DMS114 treated with DMSO at 0.1 percent for 48 hours (cell line): ENCODE measurements at regions not wholly inside any gene's neighbourhood (a gene's known extent, or its start where the extent isn't known, plus 50 kb on each side); places are given as distances from the start of the nearest gene placed in this dataset.
"Not testable (repeated sequence)": the region's sequence is repeated elsewhere in the genome, so short reads cannot be mapped to it uniquely, and the experiment has no call there.

Experiments
- DNase-seq: peaks from one replicate; lab custom pipeline; 2025; ENCODE audit not compliant: unreplicated experiment; lab: John Stamatoyannopoulos, UW

DNA sequence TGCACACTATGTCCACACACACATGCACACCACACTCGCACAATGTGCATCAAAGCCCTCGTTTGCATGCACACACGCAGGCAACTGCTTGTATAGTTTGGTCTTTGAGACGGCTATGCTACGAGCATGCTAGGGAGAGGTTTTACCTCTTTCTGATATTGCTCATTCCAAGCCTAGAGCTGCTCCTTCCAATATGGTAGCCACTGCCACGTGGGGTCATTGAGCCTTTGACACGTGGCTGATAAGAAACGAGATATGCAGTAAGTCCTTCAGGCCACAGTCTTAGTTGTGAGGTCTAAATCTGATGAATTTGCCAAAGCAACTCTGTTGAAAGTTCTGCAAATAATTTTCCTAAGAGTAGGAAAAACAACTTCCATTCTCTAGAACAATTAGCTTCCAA is 204.4 kb downstream of the KLF6 start:
- DNase-seq = no peak

DNA sequence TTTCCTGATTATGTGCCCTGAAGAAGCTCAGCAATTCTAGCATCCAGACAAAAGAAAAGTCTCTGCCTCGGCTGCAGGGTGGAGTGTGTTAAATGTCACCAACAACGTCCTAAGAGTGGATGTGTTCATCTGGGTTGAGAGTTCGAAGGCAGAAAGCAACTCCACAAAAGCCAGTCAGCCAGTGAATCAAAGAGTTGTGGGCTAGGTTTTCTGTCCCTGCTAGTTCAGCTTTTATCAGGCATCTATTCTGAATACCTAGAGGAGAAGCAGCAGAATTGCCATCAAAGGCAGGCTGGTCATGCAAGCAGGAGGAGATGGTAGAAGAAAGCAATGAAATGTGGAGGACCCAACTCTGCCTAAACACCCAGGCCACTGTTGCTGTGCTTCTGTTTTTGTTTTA is 205.2 kb downstream of the KLF6 start:
- DNase-seq = no peak

DNA sequence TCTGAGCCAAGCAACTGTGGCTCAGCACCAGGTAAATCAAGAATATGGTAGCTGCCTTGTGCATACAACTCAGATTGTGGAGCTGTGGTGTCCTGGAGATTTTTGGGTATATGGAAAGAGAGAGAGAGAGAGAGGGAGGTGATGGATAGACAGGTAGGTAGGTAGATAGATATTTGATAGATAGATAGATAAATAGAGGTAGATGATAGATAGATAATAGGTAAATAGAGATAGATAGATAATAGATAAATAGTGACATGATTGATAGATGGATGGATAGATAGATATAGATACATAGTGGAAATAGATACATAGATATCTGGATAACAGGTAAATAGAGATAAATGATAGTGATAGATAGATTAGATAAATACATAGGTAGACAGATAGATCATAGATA is 206.3 kb downstream of the KLF6 start:
- no peak for DNase-seq

DNA sequence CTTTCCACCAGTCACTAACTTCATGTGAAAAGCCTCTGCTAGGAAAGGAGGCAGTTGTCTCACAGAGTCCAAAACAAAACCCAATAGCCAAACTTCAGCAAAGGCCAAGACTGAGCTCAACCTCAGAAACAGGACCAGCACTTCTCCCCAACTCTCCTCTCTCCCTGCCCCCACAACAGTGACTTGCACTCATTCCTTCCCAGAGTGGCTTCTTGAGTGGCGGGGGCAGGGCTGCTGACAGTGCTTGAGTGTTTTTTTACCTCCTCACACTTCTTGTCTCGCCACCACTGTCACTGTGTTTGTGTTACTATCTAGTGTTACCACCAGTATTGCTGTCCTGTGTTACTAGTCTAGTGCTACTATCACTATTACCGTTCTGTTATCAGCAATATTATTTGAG is 206.8 kb downstream of the KLF6 start:
- DNase-seq = no peak

DNA sequence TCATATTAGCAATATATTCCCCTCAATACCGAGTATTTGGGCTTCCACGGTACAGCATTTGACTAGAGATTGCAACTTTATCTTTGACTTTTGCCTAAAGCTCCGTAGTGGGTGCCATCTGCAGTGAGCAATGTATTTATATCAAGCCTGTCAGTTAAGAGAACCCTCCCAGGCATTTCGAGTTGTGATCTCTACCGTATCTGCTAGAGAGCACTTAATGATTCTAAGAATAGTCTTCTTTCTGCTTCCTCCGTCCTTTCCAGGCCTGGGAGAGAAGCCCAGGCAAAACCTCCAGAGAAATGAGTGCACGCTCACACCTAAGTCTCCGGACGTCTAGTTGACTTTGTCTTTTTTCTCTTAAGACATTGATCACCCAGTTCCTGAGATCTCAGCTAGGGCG is 210.6 kb downstream of the KLF6 start:
- no peak for DNase-seq

DNA sequence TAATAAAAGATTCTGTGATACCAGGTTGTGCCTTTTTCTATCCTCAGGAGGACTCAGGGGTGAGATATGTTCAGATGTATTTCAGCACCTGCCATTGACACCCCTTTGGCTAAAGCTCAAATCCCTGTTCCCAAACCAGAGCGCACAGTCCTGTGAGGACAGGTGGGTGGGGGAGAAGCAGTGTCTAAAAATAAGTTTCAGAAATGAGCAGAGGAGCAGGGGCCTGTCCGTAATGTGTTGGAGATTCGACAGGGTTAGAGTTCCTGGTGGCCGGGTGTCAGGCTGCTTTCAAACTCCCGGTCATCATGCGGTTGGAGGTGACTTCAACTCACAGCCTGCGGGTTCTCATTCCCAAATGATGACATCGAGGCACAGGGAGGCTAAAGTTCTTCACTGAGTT is 211.5 kb downstream of the KLF6 start:
- DNase-seq = no peak

DNA sequence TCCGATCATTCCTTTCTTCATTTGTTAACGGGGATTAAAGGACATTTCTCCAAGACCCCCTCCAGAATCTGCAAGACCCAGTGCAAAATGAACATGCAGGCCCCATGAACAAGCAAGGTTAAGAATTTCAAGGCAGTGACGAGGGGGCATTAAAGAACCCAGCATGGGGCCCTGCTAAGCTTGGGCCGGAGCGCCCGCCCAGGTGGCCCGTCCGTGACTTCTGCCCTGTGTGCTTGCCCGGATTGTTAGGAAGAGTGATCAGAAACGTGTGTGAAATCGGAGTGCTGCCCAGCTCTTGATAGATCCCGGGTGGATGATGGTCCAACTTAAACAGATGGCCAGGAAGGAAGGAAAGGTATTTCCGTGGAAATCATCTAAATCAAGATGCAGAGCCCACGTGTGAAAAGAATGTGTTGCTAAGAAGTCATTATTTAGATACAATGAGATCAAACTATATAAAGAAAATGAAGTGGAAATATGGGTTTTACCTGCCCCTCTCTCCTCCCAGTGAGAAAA is 213.6 kb downstream of the KLF6 start:
- no peak for DNase-seq

DNA sequence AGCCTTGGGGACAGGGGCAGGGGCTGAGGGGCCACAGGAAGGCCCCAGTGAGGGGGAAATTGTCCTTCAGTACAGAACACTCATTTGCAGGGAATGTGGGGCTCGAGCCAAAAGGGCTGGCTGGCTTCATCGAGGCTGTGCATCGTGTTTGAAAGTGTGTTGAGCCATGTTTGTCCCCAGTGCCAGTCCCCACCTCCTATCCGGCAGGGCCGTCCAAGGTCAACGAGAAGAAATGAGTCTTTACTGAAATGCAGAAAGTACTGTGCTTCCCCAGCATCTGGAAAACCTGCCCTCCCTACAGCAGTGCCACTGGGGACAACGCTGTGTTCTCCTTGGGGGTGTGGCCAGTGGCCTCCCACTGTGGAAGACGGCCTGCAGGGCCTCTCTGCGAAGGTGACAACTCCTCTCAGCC is 214.1 kb downstream of the KLF6 start:
- no peak for DNase-seq

DNA sequence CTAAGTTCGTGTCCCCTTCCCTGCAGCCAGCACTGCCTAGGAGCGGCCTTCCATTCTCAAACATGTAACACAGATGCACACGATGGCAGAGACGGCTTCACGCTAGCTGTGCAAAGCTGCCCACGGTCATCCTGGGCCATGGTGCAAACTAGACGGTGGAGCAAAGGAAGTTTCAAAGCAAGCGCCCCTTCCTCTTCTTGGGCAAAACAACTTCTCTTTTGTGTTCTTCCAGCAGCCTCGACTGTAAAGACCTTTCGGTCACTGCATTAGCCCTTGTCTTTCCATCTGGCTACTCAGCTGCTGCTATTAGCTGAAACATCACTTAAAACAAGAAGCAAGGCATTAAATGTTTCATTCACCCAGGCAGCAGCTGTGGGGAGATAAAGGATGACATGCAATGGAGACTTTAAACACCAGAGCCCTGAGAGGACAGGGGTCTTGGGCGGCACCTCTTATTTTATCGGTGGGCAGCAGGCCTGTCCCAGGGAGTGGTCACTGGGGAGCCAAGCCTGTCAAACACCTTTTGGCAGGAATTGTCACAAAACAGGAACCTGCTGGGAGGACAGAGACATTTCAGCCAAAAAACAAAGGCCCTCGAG is 214.8 kb downstream of the KLF6 start:
- no peak for DNase-seq

DNA sequence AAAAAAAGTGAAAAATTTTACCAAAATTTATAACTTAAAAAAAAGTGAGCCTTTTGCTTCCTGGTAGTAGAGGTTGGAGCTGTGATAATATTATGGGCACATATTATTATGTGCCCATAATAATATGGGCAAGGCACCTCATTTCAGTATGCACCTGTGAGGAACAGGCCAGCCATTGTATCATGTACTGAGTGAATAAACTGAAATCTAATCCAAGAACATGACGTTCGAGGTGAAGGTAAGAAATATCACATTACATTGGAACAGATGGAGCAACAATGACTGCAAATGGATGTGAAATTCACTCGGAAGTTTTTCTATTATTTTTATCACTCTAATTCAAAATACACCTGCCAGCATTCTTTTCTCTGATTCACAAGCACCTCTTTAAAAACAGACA is 216.0 kb downstream of the KLF6 start:
- DNase-seq = no peak

DNA sequence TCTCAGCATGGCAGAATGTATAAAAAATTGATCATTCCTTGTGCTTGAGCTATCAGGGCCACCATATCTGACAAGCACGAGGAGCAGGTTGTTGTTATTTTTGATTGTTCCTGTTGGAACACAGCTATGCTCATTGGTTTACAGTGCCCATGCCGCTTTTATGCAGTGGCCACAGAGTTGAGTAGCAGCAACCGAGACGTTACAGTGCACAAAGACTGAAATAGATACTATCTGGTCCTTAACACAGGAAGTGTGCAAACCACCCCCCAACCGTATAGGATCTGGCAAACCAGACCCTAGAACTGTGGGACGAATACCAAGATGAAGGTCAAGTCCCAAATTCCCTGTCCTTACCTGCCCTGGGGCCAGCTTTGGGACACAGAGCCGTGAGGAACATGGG is 216.6 kb downstream of the KLF6 start:
- no peak for DNase-seq

DNA sequence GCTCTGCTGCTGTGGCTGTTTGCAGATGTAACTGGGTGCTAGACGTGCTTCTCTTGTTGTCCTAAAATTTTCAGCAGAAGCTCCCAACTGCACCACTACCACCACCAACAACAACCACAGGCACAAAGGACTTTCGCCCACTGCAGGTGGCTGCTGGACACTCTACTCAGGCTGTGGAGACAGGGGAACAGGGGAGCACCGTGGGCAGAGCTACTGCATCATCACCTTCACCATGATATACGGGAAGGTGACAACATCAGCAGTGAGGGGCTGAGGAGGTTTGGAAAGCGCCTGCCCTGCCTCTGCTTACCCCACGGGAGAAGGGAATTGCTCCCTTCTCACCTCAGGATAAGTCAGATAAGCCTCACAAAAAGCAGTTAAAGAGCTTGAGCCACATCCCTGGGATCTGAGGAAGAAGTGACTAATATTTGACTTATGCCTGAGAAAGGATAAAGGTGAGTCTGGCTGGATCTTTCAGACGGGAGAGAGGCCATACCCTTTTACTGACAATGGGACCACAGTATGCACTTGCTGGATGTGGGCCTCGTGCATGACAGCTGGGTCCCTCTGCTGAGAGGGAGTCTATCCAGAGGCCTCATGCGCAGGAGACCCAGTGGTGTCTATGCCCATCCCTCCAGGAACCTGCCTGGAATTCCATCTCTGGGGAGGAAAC is 217.6 kb downstream of the KLF6 start:
- DNase-seq = no peak

DNA sequence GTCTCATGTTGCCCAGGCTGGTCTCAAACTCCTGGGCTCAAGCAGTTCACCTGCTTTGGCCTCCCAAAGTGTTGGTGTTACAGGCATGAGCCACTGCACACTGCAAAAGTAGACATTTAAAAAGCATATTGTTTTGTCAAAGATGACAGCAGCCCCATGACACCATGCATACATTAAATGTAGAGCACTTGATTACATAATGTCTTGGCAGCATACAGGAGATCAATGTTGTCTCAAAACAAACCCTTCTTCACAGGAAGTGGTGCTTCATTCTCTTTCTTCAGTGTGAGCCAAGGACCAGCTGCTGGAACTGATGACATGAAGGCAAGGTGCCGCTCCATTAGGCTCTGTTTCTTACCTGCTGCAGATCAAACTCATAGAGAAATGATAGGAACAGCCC is 218.4 kb downstream of the KLF6 start:
- DNase-seq = no peak

DNA sequence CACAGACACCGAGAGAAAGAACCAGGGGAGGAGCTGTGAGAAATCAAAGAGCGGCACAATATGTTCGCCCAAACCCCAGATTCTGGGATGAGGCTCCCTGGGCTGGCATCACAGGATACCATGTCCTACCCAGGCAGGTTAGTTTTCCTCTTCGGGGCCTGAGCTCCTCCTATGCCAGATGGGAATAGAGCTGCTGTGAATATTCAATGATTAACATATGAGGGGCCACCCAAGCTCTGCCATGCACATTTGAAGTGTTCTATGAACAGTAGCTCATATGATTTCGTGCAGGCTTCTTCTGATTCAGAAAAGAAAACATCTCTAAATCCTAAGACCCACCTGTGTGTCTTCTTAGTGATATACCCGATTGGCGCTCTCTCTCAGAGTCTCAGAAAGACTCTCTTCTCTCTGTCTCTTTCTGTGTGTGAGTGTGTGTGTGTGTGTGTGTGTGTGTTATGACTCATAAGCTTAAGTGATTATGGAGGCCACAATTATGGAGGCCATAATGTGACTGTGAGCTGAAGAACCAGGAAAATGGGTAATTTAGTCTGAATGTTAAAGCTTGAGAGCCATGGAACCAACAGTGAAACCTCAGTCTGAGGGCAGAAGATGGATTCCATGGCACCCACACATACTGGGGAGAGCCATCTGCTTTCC is 220.5 kb downstream of the KLF6 start:
- no peak for DNase-seq

DNA sequence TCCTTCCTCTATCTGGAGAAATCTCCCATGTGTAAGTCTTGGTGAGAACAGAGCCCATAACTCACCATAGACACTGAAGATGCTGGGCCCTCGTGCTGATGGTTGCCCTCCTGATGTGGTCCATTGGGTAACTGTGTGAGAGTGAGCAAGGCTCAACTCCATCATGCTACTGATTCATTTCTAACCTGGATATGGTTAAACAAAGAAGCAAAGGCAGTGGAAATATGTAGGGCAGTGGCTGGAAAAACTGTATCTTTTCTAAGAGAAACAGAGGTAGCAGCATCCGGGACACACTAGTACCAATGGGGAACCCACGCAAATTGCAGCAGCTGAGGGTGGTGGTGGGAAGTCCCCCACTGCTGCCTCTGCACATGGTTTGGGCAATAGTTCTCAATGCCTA is 221.7 kb downstream of the KLF6 start:
- no peak for DNase-seq

DNA sequence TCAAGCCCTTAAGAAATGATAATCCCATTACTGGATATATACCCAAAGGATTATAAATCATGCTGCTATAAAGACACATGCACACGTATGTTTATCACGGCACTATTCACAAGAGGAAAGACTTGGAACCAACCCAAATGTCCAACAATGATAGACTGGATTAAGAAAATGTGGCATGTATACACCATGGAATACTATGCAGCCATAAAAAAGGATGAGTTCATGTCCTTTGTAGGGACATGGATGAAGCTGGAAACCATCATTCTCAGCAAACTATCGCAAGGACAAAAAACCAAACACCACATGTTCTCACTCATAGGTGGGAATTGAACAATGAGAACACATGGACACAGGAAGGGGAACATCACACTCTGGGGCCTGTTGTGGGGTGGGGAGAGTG is 224.4 kb downstream of the KLF6 start:
- DNase-seq = not testable (repeated sequence)

DNA sequence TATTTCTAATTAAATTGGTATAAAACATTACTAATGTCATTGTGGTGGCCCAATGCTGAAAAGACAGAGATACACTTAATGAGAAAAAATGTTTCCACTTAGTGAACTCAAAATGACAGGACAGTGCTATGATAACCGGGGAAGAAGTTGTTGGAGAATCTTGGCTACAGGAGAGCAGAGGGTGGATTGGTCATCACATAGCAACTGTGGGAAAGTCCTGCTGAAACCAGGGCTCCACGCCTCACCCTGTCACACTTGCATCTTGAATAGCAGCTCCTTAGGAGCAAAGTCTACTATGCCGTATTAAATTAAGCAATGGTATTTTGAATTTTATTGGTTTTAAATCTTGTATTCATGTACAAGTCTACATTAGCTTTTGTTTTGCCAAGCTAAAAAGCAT is 225.5 kb downstream of the KLF6 start:
- no peak for DNase-seq

DNA sequence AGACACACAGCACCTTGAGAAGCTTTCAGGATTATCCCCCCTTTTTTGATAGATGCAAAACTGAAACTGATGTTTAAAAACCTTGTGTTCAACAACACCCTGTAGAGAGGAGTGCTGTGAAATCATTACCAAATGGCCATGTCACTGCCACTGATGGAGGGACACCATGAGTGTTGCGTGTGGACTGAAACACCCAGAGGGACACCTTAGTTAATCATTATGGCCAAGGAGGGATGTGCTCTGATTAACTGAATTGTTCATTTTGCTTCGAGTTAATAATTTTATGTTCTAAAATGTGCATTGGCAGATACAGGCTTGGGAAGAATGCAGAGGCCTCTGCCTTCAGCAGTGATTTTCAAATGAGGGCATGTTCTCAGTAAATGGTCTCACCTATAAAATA is 226.0 kb downstream of the KLF6 start:
- no peak for DNase-seq

DNA sequence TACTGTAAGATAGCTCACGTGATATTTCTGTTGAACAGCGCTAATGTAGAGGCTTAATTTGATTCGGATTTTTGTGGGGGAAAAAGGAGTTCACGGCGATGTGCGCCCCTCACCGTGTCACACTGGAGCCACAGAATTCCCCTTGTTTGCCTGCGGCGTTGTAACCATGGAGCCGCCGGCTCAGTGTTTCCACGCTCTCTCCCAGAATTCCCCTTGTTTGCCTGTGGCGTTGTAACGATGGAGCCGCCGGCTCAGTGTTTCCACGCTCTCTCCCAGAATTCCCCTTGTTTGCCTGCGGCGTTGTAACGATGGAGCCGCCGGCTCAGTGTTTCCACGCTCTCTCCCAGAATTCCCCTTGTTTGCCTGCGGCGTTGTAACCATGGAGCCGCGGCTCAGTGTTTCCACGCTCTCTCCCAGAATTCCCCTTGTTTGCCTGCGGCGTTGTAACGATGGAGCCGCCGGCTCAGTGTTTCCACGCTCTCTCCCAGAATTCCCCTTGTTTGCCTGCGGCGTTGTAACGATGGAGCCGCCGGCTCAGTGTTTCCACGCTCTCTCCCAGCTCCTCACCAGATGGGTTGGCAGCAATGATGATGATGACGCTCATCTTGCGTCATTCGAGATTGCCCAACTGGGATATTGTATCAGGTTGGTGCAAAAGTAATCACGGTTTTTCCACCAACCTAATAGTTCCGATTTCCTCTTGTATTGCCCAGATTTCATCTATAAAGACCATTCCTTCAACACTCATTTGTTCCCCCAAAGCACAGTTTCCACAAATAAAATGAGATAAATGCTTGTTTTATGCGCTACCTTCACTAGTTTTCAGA is 228.6 kb downstream of the KLF6 start:
- not testable (repeated sequence) for DNase-seq

DNA sequence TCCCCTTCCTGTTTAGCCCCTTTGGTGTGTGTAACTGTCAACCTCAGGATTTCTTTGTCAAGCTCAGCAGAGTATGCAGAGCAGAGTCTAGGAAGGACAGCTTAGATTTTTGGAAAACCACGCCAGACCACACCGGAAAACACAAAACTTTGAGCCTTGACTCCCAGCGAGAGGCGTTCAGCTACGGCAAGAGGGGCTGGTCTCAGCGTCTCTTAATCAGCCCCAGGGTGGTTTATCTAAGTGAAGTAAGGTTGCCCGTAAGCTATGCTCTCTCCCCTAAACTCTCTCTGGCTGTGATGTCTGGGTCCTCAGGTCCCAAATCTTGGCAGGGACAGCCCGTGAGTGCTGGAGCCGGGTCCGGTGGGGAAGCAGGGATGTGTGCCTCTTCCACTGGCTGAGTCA is 230.9 kb downstream of the KLF6 start:
- no peak for DNase-seq

DNA sequence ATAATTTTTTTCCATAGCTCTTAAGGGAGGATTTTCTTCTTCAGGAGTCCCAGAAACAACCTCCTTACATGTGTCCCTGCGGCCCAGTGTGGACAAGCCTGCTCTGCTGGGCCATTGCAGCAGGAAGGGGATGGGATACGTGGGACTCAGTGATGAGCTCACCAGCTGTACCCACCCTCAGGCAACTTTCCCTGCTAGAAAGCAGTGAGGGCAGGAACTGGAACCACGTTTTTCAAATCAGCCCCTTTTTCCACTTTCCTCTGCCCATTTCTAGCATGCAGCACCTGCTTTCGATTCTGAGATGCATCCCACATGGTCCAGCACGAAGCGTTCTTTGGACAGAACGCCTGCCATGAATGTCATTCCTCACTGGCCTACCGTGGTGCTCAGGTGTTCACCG is 232.7 kb downstream of the KLF6 start:
- no peak for DNase-seq

DNA sequence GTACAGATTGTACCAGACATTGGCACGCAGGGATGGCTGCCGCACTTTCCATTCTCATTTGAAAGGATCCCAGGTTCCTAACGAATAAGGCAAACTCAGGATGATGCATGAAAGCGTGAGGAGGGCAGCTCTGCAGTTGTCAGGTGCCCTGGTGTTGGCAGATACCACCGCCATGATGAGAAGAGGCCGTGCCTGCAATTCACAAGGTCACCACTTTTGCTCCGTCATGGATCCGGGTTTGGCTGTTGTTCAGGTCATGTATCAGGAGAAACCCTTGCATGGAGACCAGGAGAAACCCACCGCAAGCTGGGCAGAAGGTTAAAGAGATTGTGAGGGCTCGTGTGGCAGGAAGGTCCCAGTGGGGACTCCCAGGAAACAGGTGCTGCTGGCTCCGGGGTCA is 233.2 kb downstream of the KLF6 start:
- DNase-seq = no peak
